Bronchial epithelial cell (primary cell): ENCODE measurements at regions not wholly inside any gene's neighbourhood (a gene's known extent, or its start where the extent isn't known, plus 50 kb on each side); places are given as distances from the start of the nearest gene placed in this dataset.

Source experiments
- DNase-seq: peaks from one replicate; pipeline ENCODE4 v3.0.0-alpha.2; 2010; ENCODE audit warnings: low read depth
- FAIRE-seq: peaks from 2 replicates; lab custom pipeline; 2011; peaks lifted over from hg19 to GRCh38; lab: Jason Lieb, UNC
- H3K27me3 ChIP-seq: 2 replicates; pipeline ENCODE4 v1.5.1; 2011; ENCODE audit warnings: low read length; ENCODE audit not compliant: control insufficient read depth, insufficient read depth
- H3K36me3 ChIP-seq: 2 replicates; pipeline ENCODE4 v1.5.1; 2011; ENCODE audit warnings: low read length; ENCODE audit not compliant: control insufficient read depth, insufficient read depth
- H3K4me3 ChIP-seq: 2 replicates; pipeline ENCODE4 v1.5.1; 2011; ENCODE audit warnings: mild to moderate bottlenecking, low read depth, low read length, control low read depth
- CTCF ChIP-seq: IDR thresholded peaks from 2 replicates; pipeline ENCODE4 v1.5.1; 2011; ENCODE audit warnings: mild to moderate bottlenecking, moderate library complexity, low read length, control low read depth, inconsistent platforms; ENCODE audit not compliant: insufficient read depth, severe bottlenecking

- DNase-seq (no peak), FAIRE-seq (no peak)
- TF ChIP-seq CTCF, result no peak
- Histone ChIP-seq H3K27me3 (no peaks in the 10 kb centered on the region), H3K36me3 (no peaks in the 10 kb centered on the region), H3K4me3 (no peak overlapping the region)
Measured at GRCh38 chr1:234702342-234703000, 92.5 kb upstream of the IRF2BP2 start.

- FAIRE-seq, result no peak
- no peak for DNase-seq
- H3K27me3 ChIP-seq, result no peaks in the 10 kb centered on the region
- H3K36me3 ChIP-seq, result no peaks in the 10 kb centered on the region
- H3K4me3 ChIP-seq, result no peak overlapping the region
- no peak for TF ChIP-seq CTCF
Measured at GRCh38 chr1:234701737-234702341, 91.9 kb upstream of the IRF2BP2 start.

GRCh38 chr1:234699795-234700665 lies 90.1 kb upstream of the IRF2BP2 start:
- no peak for TF ChIP-seq CTCF
- peak; percentile 51 for DNase-seq
- H3K4me3 ChIP-seq, result no peak overlapping the region
- no peaks in the 10 kb centered on the region for H3K27me3 ChIP-seq
- peak; percentile 50 for FAIRE-seq
- no peaks in the 10 kb centered on the region for H3K36me3 ChIP-seq

GRCh38 chr1:234698686-234699085 lies 88.7 kb upstream of the IRF2BP2 start:
- DNase-seq (no peak), FAIRE-seq (no peak)
- TF ChIP-seq CTCF, result no peak
- H3K36me3 ChIP-seq, result no peaks in the 10 kb centered on the region
- H3K27me3 ChIP-seq, result no peaks in the 10 kb centered on the region
- no peak overlapping the region for H3K4me3 ChIP-seq

GRCh38 chr1:234697741-234698140 lies 87.8 kb upstream of the IRF2BP2 start:
- TF ChIP-seq CTCF, result no peak
- no peak for DNase-seq
- no peak overlapping the region for H3K4me3 ChIP-seq
- no peaks in the 10 kb centered on the region for H3K27me3 ChIP-seq
- H3K36me3 ChIP-seq, result no peaks in the 10 kb centered on the region
- no peak for FAIRE-seq
